Right lobe of liver (tissue), 4 donors: ENCODE measurements at regions not wholly inside any gene's neighbourhood (a gene's known extent, or its start where the extent isn't known, plus 50 kb on each side); places are given as distances from the start of the nearest gene placed in this dataset.

Source experiments
- POLR2A ChIP-seq: fragments of 450-650 bp; IDR thresholded peaks from one replicate; pipeline ENCODE4 v1.6.1; 2017; ENCODE audit warnings: antibody characterized with exemption, mild to moderate bottlenecking
- TF ChIP-seq, protein P1 (sequence below), 4 donors: fragments of 200-600 bp in 3 of 4; fragments of 450-650 bp in 1 of 4; IDR thresholded peaks; one replicate each; pipeline versions ENCODE4 v1.5.1 to v1.8.0; 2016 to 2022; ENCODE audit warnings: antibody characterized with exemption in 4 of 4, mild to moderate bottlenecking in 2 of 4
- donor health status: DM: no; HTN: no; CAD: no.
- donor health status: DM: no; HTN: no; CAD: no.
- donor health status: DM: no; HTN: yes; CAD: no.

DNA sequence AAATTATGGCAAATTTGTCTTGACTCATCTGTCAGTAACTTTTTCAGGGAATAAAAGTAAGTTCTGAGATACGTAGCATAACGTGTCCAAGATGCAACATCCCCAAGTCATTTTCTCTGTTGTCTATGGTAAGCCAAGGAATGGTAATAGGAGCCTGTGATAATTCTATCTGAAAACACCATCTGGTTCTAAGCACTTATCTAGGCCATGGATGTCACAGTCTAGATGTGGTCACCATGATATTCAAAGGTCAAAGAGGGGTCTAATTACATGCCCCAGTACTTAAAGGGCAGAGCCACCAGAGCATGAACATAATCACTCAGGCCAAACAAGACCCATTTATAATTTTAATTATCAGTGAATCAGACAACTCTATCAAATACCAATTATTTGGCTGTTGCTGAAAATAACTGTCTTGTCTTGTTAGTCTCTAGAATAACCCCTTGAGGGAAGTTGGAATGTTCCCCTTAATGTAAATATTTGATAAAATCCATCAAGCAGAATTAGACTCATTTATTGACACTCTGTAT, 225.1 kb upstream of the MPPED2 start:
- TF ChIP-seq, protein P1, sequence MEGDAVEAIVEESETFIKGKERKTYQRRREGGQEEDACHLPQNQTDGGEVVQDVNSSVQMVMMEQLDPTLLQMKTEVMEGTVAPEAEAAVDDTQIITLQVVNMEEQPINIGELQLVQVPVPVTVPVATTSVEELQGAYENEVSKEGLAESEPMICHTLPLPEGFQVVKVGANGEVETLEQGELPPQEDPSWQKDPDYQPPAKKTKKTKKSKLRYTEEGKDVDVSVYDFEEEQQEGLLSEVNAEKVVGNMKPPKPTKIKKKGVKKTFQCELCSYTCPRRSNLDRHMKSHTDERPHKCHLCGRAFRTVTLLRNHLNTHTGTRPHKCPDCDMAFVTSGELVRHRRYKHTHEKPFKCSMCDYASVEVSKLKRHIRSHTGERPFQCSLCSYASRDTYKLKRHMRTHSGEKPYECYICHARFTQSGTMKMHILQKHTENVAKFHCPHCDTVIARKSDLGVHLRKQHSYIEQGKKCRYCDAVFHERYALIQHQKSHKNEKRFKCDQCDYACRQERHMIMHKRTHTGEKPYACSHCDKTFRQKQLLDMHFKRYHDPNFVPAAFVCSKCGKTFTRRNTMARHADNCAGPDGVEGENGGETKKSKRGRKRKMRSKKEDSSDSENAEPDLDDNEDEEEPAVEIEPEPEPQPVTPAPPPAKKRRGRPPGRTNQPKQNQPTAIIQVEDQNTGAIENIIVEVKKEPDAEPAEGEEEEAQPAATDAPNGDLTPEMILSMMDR (IDR thresholded peaks at IDR 0.05) = no peak
- TF ChIP-seq POLR2A = no peak
